ENCODE measurements at regions not wholly inside any gene's neighbourhood (a gene's known extent, or its start where the extent isn't known, plus 50 kb on each side); places are given as distances from the start of the nearest gene placed in this dataset.
A peak's percentile ranks its signal among the peaks of the same experiment; 100 is the strongest.
"Not testable (repeated sequence)": the region's sequence is repeated elsewhere in the genome, so short reads cannot be mapped to it uniquely, and the experiment has no call there.

GRCh38 chr10:30691639-30692015 lies 62.1 kb upstream of the LYZL2 start:
- H3K9me2 ChIP-seq (replicated peaks; ENCODE audit: insufficient read depth, low read length), result no peaks in the 10 kb centered on the region
- no peaks in the 10 kb centered on the region for H4K20me1 ChIP-seq (ENCODE audit: insufficient read depth, low read length)
- H3K4me3 ChIP-seq (ENCODE audit: low read length), result no peak overlapping the region
- no peak overlapping the region for H3K9ac ChIP-seq (ENCODE audit: low read length)
- H3K36me3 ChIP-seq (replicated peaks; ENCODE audit: insufficient read depth, low read length), result no peaks in the 10 kb centered on the region
- H3K9me3 ChIP-seq (replicated peaks; ENCODE audit: insufficient read depth, low read length), result no peaks in the 10 kb centered on the region
- TF ChIP-seq EZH2 (optimal IDR thresholded peaks at IDR 0.05; ENCODE audit: low read depth, low read length) (no peak), EZH2phosphoT487 (IDR thresholded peaks at IDR 0.05; ENCODE audit: low read length) (no peak), CTCF (IDR thresholded peaks at IDR 0.05; ENCODE audit: low read length) (no peak)
- no peaks in the 10 kb centered on the region for H3K27me3 ChIP-seq (replicated peaks; ENCODE audit: insufficient read depth, low read length)
- no peaks in the 10 kb centered on the region for H3K79me2 ChIP-seq (ENCODE audit: low read length)
- no peak for DNase-seq
- H2AFZ ChIP-seq (ENCODE audit: low read length), result no peak overlapping the region
- no peak overlapping the region for H3K4me2 ChIP-seq (ENCODE audit: low read depth, low read length)
- H3K4me1 ChIP-seq (ENCODE audit: low read length), result peaks cover 9% of the 10 kb centered on the region
- H3F3A ChIP-seq (ENCODE audit: insufficient read depth, low read length), result no peaks in the 10 kb centered on the region
- no peak overlapping the region for H3K27ac ChIP-seq (ENCODE audit: low read length)

- not testable (repeated sequence) for H3K79me2 ChIP-seq (ENCODE audit: low read length); H3K4me2 ChIP-seq (ENCODE audit: low read depth, low read length); H3F3A ChIP-seq (ENCODE audit: insufficient read depth, low read length); H3K9me2 ChIP-seq (replicated peaks; ENCODE audit: insufficient read depth, low read length); H3K27me3 ChIP-seq (replicated peaks; ENCODE audit: insufficient read depth, low read length); H3K9ac ChIP-seq (ENCODE audit: low read length); H3K4me3 ChIP-seq (ENCODE audit: low read length); H2AFZ ChIP-seq (ENCODE audit: low read length); H3K9me3 ChIP-seq (replicated peaks; ENCODE audit: insufficient read depth, low read length); H3K36me3 ChIP-seq (replicated peaks; ENCODE audit: insufficient read depth, low read length); H3K27ac ChIP-seq (ENCODE audit: low read length); H4K20me1 ChIP-seq (ENCODE audit: insufficient read depth, low read length); DNase-seq
- H3K4me1 ChIP-seq (ENCODE audit: low read length), result peaks cover 14% of the 10 kb centered on the region
Observed at GRCh38 chr10:30690948-30691638, 61.5 kb upstream of the LYZL2 start.

GRCh38 chr10:30688456-30688855 lies 58.9 kb upstream of the LYZL2 start:
- Histone ChIP-seq H4K20me1 (ENCODE audit: insufficient read depth, low read length) (no peaks in the 10 kb centered on the region), H3K79me2 (ENCODE audit: low read length) (no peaks in the 10 kb centered on the region), H3K36me3 (replicated peaks; ENCODE audit: insufficient read depth, low read length) (no peaks in the 10 kb centered on the region), H3K9me3 (replicated peaks; ENCODE audit: insufficient read depth, low read length) (no peaks in the 10 kb centered on the region), H3K27me3 (replicated peaks; ENCODE audit: insufficient read depth, low read length) (no peaks in the 10 kb centered on the region), H3K9me2 (replicated peaks; ENCODE audit: insufficient read depth, low read length) (no peaks in the 10 kb centered on the region), H3F3A (ENCODE audit: insufficient read depth, low read length) (no peaks in the 10 kb centered on the region), H3K9ac (ENCODE audit: low read length) (no peak overlapping the region), H3K4me2 (ENCODE audit: low read depth, low read length) (no peak overlapping the region), H2AFZ (ENCODE audit: low read length) (no peak overlapping the region), H3K27ac (ENCODE audit: low read length) (no peak overlapping the region), H3K4me1 (ENCODE audit: low read length) (peaks cover 15% of the 10 kb centered on the region), H3K4me3 (ENCODE audit: low read length) (no peak overlapping the region)
- no peak for DNase-seq
- no peak for TF ChIP-seq EZH2phosphoT487 (IDR thresholded peaks at IDR 0.05; ENCODE audit: low read length)
- TF ChIP-seq CTCF (IDR thresholded peaks at IDR 0.05; ENCODE audit: low read length), result no peak
- no peak for TF ChIP-seq EZH2 (optimal IDR thresholded peaks at IDR 0.05; ENCODE audit: low read depth, low read length)

- Histone ChIP-seq H3K4me1 (ENCODE audit: low read length) (peaks cover 15% of the 10 kb centered on the region), H3K27me3 (replicated peaks; ENCODE audit: insufficient read depth, low read length) (no peaks in the 10 kb centered on the region), H3K9me2 (replicated peaks; ENCODE audit: insufficient read depth, low read length) (no peaks in the 10 kb centered on the region), H3K9me3 (replicated peaks; ENCODE audit: insufficient read depth, low read length) (no peaks in the 10 kb centered on the region), H3K36me3 (replicated peaks; ENCODE audit: insufficient read depth, low read length) (no peaks in the 10 kb centered on the region), H3K4me2 (ENCODE audit: low read depth, low read length) (no peak overlapping the region), H3K79me2 (ENCODE audit: low read length) (no peaks in the 10 kb centered on the region), H3K9ac (ENCODE audit: low read length) (no peak overlapping the region), H3K27ac (ENCODE audit: low read length) (no peak overlapping the region), H3F3A (ENCODE audit: insufficient read depth, low read length) (no peaks in the 10 kb centered on the region), H4K20me1 (ENCODE audit: insufficient read depth, low read length) (no peaks in the 10 kb centered on the region), H3K4me3 (ENCODE audit: low read length) (no peak overlapping the region), H2AFZ (ENCODE audit: low read length) (no peak overlapping the region)
- peak; percentile 79 for DNase-seq
- TF ChIP-seq EZH2 (optimal IDR thresholded peaks at IDR 0.05; ENCODE audit: low read depth, low read length), result no peak
- peak; percentile 92 for TF ChIP-seq CTCF (IDR thresholded peaks at IDR 0.05; ENCODE audit: low read length)
Observed at GRCh38 chr10:30687698-30688213, 58.2 kb upstream of the LYZL2 start.
